GM12874 (cell line): ENCODE measurements at regions not wholly inside any gene's neighbourhood (a gene's known extent, or its start where the extent isn't known, plus 50 kb on each side); places are given as distances from the start of the nearest gene placed in this dataset.

Experiments used
- TF ChIP-seq, protein P1 (sequence below): IDR thresholded peaks from 2 replicates; pipeline ENCODE4 v1.5.1; 2011; ENCODE audit warnings: low read depth, mild to moderate bottlenecking, control low read depth, low read length, moderate library complexity; ENCODE audit not compliant: insufficient read depth

DNA sequence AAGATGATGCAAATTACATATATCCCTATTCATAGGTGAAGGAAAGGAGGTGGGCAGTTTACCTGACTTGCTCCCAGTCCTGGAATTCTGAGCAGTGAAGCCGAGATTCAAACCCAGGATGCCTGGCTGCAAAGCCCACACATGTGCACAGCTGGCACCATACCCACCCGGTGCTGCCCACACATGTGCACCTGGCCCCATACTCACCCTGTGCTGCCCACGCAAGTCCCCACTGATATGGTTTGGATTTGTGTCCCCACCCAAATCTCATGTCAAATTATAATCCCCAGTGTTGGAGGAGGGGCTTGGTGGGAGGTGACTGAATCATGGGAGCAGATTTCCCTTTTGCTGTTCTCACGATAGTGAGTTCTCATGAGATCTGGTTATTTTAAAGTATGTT, 179.2 kb upstream of the C14orf180 start:
- TF ChIP-seq, protein P1, sequence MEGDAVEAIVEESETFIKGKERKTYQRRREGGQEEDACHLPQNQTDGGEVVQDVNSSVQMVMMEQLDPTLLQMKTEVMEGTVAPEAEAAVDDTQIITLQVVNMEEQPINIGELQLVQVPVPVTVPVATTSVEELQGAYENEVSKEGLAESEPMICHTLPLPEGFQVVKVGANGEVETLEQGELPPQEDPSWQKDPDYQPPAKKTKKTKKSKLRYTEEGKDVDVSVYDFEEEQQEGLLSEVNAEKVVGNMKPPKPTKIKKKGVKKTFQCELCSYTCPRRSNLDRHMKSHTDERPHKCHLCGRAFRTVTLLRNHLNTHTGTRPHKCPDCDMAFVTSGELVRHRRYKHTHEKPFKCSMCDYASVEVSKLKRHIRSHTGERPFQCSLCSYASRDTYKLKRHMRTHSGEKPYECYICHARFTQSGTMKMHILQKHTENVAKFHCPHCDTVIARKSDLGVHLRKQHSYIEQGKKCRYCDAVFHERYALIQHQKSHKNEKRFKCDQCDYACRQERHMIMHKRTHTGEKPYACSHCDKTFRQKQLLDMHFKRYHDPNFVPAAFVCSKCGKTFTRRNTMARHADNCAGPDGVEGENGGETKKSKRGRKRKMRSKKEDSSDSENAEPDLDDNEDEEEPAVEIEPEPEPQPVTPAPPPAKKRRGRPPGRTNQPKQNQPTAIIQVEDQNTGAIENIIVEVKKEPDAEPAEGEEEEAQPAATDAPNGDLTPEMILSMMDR: no peak

DNA sequence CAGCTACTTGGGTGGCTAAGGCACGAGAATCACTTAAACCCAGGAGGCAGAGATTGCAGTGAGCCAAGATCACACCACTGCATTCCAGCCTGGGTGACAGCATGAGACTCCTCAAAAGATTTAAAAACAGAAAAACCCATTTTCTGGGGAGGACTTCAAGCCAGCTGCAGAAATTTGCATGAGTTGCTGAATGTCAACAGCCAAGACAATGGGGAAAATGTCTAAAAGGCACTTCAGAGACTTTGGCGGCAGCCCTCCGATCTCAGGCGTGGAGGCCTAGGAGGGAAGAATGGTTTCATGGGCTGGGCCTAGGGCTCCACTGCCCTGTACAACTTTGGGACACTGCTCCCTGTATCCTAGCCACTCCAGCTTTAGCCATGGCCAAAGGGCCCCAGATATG, 177.8 kb upstream of the C14orf180 start:
- TF ChIP-seq, protein P1: no peak

DNA sequence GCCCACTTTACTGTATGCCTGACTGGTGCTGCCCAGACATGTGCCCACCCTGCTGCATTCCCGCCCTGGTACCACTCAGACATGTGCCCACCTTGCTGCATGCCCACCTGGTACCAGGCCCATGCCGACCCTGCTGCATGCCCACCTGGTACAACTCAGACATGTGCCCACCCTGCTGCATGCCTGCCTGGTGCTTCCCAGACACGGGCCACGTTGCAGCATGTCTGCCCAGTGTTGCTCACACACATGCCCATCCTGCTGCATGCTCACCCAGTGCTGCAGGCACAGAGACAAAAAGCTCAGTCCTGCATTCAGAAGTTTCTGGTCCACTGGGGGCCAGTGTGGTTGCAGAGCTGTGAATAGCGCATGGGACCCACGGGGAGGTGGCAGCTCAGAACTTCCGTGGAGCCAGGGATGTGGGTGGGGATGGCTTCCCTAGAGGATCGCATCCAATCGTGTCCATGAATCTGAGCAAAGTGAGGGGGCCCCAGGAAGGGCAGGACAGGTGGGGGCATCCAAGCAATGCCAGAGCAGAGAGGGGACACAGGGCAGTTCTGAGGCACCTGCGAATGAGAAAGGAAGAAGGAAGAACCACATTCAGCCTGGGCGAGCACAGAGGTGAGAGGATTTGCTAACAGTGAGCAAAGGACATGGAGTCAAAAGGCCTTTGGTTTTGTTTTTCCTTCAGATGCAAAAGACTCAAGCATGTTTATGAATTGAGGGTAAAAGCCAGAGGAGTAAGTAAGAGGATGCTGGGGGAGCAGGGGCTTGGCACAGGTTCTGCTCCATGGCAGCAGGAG, 175.9 kb upstream of the C14orf180 start:
- TF ChIP-seq, protein P1: no peak

DNA sequence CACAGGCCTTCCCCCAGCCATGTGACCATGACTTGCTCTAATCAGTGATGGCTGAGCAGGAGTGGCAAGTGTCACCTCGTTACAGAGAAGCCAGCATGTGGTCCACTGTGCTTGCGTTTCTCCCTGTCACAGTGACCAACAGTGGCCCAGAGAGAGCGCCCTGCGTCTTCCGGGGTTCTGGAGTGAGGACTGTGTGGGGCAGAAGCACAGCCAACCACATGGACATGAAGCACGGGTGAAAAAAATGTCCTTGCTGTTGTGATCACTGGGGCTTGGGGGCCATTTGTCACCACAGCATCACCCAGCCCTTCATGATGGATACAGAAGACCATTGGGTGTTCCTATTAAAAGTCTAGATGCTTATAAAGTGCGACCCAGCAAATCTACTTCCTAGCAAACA, 174.6 kb upstream of the C14orf180 start:
- TF ChIP-seq, protein P1: no peak

DNA sequence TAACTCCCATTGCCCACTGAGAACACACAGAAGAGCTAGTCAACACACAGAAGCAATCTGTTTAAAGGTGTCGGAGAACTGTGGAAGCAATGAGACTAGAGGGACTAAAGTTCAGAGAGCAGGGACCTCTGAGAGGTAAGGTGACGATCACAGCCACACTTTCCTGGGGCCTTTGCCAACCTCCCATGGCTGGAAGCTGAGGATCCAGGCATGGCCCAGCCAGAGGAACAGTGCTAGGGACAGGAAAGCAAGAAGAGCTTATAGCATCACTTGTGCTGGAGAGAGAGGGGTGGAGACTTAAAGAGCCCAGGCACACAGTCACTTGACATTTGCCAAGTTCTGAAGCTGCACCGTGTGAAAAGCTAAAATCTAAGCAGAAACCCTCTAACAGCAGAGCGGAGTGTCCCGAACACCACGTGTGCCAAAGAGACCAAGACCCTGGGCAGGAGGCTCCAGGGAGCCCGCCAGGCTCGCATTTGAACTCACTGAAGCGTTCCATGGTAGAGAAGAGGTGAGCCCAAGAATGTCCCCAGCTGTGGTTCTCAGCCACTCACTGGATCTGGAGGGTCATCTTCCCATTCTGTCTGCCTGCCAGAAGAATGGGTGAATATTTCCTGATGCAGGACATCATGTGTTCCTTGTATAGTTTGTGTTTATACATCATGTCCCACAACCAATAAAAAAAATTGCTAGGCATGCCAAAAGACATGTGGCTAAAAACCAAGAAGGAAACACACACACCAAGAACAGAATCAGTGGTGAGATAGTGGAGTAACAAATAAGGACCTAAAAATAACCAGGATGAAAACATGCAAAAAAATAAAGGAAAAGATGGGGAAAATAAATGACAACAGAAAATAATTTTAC, 174.0 kb upstream of the C14orf180 start:
- TF ChIP-seq, protein P1: no peak

DNA sequence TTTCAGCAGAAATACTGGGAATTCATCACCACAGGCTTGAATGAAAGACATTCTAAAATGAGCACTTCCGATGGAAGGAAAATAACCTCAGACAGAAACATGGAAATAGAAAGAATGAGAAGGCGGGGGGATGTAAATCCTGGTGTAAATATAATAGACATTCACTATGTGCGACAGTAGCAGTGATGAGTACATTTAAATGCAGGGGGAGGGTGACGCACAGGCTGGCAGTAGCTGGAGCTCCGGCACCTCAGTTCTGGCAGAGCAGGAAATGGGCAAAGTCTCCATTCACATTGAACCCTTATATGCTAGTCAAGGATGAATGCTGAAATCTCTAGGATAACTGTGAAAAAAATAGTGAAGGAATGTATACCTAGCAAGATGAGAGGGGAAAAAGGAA, 172.7 kb upstream of the C14orf180 start:
- TF ChIP-seq, protein P1: no peak

DNA sequence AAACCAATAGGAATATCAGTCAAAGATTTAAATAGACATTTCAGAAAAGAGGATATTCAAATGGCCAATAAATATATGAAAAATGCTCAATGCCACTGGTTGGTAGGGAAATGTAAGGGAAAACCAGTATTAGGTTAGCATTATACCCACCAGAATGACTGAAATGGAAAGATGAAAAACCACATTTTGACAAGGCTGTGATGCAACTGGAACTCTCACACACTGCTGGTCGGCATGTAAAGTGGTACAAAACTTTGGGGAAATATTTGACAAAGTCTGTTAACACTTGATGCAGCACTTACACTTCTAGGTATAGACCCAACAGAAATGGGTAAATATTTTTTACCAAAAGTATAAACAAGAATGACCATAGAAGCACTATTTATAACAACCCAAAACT, 163.2 kb upstream of the C14orf180 start:
- TF ChIP-seq, protein P1: no peak
